ENCODE measurements at regions not wholly inside any gene's neighbourhood (a gene's known extent, or its start where the extent isn't known, plus 50 kb on each side); places are given as distances from the start of the nearest gene placed in this dataset.
A peak's percentile ranks its signal among the peaks of the same experiment; 100 is the strongest.
"Not testable (repeated sequence)": the region's sequence is repeated elsewhere in the genome, so short reads cannot be mapped to it uniquely, and the experiment has no call there.

DNA sequence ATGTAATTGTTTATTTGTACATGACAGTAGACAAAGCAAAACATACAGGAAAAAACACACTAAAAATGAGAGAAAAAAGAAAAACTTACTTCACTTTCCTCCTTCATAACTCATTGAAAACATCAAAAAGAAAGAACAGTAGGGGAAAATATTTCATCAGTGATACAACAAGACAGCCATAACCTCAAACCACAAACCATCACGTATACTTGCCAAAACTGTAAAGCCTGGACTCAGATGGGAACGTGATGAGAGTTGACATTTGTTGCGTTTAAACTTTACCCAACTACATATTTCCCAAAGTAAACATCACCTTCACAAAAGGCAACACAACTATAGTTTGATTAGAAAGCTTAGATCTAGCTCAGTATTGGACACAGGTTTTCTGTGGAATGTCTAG is 278.2 kb upstream of the COL3A1 start:
- peaks cover 6 to 9% of the 10 kb centered on the region in 2 donors for H3K9me3 Mint-ChIP-seq
- H3K36me3 Mint-ChIP-seq, result no peaks in the 10 kb centered on the region
- no peak overlapping the region for H3K27ac Mint-ChIP-seq
- ATAC-seq, result no peak
- DNase-seq (ENCODE audit: low spot score in 2 of 2), result no peak

DNA sequence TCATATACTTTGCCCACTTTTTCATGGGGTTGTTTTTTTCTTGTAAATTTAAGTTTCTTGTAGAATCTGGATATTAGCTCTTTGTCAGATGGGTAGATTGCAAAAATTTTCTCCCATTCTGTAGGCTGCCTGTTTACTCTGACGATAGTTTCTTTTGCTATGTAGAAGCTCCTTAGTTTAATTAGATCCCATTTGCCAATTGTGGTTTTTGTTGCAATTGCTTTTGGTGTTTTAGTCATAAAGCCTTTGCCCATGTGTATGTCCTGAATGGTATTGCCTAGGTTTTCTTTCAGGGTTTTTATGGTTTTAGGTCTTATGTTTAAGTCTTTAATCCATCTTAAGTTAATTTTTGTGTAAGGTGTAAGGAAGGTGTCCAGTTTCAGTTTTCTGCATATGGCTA is 276.0 kb upstream of the COL3A1 start:
- not testable (repeated sequence) for DNase-seq (ENCODE audit: low spot score in 2 of 2); H3K27ac Mint-ChIP-seq

DNA sequence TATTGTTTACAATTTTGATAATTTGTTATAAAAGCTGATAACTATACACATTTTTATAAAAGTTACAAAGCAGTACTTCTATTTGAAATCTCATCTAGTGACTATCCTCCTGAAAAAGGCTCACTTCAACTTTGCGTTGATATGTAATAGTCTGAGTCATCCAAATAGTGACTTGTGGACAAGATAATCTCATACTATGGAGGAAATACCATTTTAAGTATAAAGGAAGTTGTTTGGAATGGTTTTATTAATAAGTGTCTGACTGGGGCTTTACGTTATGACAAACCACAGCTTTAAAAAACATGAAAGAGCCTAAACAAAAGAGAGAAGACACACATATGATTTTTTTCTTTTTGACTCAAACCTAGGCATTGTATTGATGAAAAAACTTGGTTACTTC is 272.3 kb upstream of the COL3A1 start:
- no peak for ATAC-seq
- no peak for DNase-seq (ENCODE audit: low spot score in 2 of 2)
- peaks cover 5 to 10% of the 10 kb centered on the region in 2 donors for H3K9me3 Mint-ChIP-seq
- no peak overlapping the region for H3K27ac Mint-ChIP-seq
- H3K36me3 Mint-ChIP-seq, result no peaks in the 10 kb centered on the region

More for the DNA sequence above, 276.0 kb upstream of the COL3A1 start:
- H3K36me3 Mint-ChIP-seq, ATAC-seq, H3K9me3 Mint-ChIP-seq: not testable (repeated sequence)

DNA sequence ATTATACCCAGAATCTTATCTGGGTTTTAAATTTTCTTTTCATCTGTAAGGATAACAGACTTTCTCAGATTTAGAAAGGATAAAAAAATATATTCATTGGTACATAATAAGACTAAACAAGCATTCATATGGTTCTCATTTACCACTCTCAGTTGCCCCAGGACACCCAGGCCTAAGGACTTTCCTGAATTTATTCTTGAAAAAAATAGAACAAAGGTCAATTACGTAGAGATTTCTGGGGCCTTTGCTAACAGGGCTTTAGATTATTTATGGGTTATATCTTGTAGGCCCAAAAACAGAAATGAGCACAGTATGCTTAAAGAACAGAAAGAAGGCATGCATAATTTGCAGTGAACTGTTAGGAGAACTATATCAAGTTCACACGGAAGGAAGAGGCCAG is 269.0 kb upstream of the COL3A1 start:
- ATAC-seq (no peak), DNase-seq (ENCODE audit: low spot score in 2 of 2) (no peak)
- H3K36me3 Mint-ChIP-seq, result no peaks in the 10 kb centered on the region
- H3K27ac Mint-ChIP-seq, result no peak overlapping the region
- peaks cover 5 to 12% of the 10 kb centered on the region in 2 donors for H3K9me3 Mint-ChIP-seq

DNA sequence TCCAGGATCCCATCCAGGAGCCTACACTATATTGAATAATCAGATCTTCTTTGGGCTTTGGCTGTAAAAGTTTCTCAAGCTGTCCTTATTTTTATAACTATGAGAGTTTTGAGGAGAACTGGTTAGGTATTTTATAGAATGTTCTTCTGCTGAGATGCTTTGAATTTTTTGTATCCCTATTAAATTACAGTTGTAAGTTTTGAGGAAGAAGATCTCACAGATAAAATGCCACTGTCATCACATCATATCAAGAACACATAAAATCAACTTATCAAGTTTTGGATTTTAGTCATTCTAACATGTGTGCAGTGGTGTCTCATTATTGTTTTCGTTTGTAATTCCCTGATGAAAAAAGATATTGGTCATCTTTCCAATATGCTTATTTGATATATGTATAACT is 260.2 kb upstream of the COL3A1 start:
- H3K9me3 Mint-ChIP-seq, result peaks cover 8 to 12% of the 10 kb centered on the region in 2 donors
- H3K27ac Mint-ChIP-seq, result no peak overlapping the region
- no peaks in the 10 kb centered on the region for H3K36me3 Mint-ChIP-seq
- DNase-seq (ENCODE audit: low spot score in 2 of 2) (no peak), ATAC-seq (no peak)

DNA sequence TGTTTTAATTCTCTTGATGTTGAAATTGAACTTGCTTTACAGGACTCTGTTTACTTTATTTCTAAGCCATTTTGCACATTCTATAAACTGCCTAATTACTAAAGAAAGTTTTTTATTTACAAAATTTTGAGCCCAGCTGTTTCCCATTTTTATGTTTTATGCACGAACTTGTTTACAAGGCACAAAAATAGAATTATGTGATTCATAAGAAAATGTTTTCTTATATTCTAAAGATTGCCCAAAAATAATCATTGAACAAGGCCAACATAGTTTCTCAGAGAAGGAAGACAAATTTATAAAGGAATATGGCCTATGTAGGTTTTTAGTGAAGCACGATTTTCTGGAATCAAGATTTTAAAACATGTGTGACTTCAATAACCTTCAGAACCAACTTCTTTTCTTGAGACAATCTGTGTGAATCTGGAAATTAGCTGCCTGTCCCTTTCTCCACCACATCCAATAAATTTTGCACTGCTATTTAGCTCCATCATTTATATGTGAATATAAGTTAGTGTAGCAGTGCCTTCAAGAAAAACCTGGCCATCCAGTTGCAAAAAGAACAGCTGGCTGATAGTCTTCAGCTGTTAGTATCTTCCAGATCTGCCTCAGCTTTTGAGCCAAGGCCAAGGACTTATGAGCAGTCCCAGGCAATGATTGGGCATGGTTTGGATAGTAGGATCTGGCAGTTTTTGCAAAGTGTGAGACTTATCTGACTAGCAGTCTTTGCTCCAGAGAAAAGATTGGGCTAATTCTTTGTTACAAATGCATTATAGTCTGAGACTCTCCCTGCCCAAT is 253.2 kb upstream of the COL3A1 start:
- no peaks in the 10 kb centered on the region for H3K36me3 Mint-ChIP-seq
- no peak for ATAC-seq
- no peaks in the 10 kb centered on the region for H3K9me3 Mint-ChIP-seq
- DNase-seq (ENCODE audit: low spot score in 2 of 2), result no peak
- H3K27ac Mint-ChIP-seq, result no peak overlapping the region

DNA sequence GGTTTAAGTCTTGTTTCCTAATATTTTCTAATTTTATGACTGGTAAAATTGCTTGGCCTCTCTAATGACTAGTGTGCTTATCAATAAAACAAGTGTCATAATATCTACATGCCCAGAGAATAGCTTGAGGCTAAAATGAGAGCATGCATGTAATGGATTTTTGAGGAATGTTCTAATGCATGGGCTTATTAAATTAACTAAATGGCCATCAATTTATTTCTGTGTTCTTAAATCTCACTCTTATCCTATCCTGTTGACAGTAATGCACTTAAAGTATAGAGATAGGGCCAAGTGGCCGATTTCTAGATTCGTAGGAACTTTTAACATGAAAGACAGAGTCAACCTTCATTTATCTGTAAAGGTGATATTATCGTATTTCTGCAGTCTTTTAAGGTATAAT is 252.4 kb upstream of the COL3A1 start:
- no peak for ATAC-seq
- no peak overlapping the region for H3K27ac Mint-ChIP-seq
- H3K36me3 Mint-ChIP-seq, result no peaks in the 10 kb centered on the region
- no peak for DNase-seq (ENCODE audit: low spot score in 2 of 2)
- no peaks in the 10 kb centered on the region for H3K9me3 Mint-ChIP-seq

DNA sequence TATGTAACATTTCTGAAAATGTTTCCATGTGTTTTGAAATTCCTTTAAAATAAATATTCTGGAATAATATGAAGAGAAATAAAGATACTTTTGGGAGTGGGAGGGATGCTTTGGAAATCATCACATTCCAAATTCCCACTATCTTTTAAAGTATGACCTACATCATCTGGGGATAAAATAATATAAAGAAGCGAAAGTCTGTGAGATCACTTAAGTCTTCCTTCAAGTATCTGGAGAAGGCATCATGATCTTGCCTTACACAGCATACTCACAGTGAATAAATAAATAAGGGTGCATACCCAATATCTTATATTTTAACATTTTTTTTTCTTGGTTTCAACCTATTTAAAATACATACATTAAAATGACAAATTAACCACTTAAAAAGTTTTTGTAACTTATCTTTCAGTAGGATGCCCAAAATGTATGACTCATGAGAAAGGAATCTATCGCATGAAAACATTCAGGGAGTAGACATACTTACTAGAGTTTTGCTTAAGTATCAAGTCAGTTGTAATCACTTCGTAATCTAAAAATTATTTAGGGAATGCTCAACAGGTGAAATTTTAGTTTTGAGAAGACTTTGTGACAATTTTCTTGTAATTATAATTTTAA is 248.3 kb upstream of the COL3A1 start:
- Mint-ChIP-seq H3K36me3 (no peaks in the 10 kb centered on the region), H3K9me3 (no peaks in the 10 kb centered on the region), H3K27ac (no peak overlapping the region)
- ATAC-seq (no peak), DNase-seq (ENCODE audit: low spot score in 2 of 2) (no peak)

DNA sequence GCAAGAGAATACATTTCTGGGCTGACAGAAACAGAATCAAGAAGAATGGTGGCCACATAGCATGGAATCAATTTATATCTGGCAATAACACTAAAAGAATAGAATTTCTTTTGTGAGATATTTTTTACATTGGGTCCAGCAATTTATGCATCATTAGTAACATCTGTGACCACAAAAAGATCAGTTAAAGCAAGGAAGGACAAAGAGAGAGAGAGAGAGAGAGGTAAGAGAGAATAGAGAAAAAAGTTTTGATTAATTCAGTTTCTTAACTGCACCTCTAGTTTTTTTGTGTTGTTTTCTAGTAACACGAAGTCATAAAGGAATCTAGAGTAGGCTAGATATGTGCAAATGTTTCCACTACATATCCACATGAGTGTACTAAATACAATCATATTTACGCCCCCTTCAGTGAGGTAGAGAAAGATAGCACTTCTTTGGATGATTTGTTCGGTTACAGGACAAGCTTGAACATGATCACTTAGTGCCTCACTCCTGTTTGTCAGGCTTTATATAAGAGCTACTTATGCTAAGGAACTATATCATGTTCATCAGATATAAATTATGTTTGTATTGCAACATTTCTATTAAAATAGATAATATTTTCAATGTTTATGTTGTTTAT is 247.4 kb upstream of the COL3A1 start:
- DNase-seq (ENCODE audit: low spot score in 2 of 2) (no peak), ATAC-seq (no peak)
- H3K9me3 Mint-ChIP-seq, result no peaks in the 10 kb centered on the region
- no peak overlapping the region for H3K27ac Mint-ChIP-seq
- H3K36me3 Mint-ChIP-seq, result no peaks in the 10 kb centered on the region

DNA sequence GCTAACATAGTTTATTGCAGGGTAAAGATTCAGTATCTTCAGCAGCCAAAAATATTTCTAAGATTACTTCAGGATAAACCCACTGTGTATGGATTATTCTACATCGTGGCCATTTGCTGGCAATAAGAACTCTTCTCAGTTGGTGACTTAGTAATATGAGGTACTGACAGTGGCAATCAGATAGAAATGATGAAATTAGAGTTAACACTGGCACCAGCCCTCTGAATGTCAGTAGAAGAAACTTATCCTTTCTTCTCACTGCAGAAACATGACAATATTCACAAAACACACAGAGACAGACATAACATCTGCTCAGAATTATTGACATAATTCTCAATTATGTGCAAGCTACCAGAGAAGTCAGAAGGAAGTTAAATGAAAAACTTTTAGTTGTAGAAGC is 246.3 kb upstream of the COL3A1 start:
- ATAC-seq (no peak), DNase-seq (ENCODE audit: low spot score in 2 of 2) (no peak)
- Mint-ChIP-seq H3K27ac (no peak overlapping the region), H3K9me3 (no peaks in the 10 kb centered on the region), H3K36me3 (no peaks in the 10 kb centered on the region)

DNA sequence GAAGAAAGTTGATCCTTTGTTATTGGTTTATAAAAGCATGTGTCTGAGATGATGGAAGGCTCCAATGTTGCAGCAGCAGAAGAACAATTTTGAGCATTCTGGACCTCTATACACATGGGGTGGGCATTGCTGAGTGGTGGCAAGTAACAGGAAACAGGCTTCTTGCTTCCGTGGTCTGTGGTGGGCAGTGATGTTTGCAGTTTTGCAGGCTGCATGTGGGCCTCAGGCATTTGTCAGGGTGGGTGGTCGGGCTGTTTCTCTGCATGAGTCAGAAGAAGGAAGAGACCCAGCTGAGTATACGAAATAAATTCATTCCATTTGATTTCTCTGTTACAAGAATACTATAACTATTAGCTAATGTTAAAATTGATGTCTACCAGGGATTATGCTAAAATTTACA is 239.5 kb upstream of the COL3A1 start:
- Mint-ChIP-seq H3K27ac (no peak overlapping the region), H3K36me3 (no peaks in the 10 kb centered on the region), H3K9me3 (no peaks in the 10 kb centered on the region)
- no peak for ATAC-seq
- no peak for DNase-seq (ENCODE audit: low spot score in 2 of 2)

DNA sequence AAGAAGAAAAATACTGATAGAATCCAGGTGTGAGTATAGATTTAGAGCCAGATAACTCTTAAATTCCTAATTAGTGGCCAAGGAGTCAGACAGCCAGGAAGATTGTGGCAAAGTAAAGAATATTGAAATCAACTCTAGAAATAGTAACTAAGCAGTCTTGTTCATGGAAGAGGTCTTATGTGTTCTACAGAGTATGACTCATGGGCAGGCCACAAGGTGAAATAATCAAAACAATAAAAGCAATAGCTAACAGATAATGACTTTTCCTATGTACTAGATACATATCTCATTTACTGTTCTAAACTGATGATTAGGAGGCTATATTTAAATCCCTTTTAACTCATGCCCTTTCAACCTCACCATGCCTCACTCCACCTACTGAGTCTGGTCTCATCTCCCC is 227.4 kb upstream of the COL3A1 start:
- ATAC-seq, result no peak
- H3K36me3 Mint-ChIP-seq, result no peaks in the 10 kb centered on the region

DNA sequence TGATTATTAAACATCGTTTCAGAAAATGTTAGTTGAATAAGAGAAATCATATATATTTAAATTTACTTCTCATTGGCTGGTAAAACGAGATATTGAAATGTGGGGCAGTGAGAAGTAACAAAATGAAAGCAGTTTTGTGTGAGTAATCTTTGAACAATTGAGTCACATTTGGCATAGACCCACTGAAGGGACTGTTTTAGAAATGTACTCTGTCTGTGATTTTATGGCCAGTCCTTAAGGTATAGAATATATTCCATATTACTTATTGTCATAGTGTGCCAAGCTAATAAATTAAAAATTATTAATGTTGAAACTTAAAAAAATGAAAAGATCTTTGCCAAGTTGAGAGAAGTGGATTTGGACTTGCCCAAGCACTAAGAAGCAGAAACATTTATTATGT is 222.4 kb upstream of the COL3A1 start:
- no peak overlapping the region for H3K27ac Mint-ChIP-seq
- DNase-seq (ENCODE audit: low spot score in 2 of 2), result no peak
- H3K36me3 Mint-ChIP-seq, result no peaks in the 10 kb centered on the region
- H3K9me3 Mint-ChIP-seq, result peaks cover 0 to 3% of the 10 kb centered on the region in 2 donors
- ATAC-seq, result no peak

More for the DNA sequence above, 227.4 kb upstream of the COL3A1 start:
- DNase-seq (ENCODE audit: low spot score in 2 of 2), result no peak
- Mint-ChIP-seq H3K9me3 (no peaks in the 10 kb centered on the region), H3K27ac (no peak overlapping the region)

DNA sequence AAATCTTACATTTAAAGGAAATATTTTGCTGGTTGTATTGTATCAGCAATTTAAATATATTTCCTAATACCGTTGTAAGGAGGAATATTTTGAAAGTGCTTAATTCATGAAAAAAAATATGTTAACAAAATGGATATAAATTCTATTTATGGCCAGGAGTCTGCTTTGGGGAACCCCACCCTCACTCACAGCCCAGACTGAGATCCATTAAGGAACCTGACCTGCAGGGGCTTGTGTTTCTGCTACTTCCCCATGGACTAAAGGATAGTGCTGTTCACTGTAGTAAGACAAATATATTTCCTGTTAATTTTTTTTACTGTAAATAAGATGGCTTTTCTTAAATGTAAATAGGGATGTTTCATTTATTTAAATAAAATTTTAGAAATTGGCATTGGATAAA is 221.9 kb upstream of the COL3A1 start:
- DNase-seq (ENCODE audit: low spot score in 2 of 2), result no peak
- H3K27ac Mint-ChIP-seq, result no peak overlapping the region
- H3K9me3 Mint-ChIP-seq, result peaks cover 0 to 3% of the 10 kb centered on the region in 2 donors
- ATAC-seq, result no peak
- no peaks in the 10 kb centered on the region for H3K36me3 Mint-ChIP-seq

DNA sequence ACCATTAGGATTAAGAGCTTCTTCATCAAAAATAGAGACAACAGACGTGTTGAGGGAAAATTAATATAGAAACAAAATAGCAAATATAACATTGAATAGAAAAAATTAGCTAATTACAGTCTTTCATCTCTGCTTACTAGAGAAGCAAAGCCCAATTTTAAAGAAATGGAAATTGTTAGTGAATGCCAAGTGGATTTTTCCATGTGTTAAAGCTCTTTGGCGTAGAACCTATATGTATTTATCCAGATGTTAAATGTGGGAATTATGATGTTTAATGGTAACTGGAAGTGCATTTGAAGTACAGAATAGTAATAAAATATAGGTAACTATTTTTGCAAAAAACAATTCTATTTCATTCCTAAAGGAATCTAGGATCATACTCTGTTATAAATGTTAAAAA is 212.0 kb upstream of the COL3A1 start:
- ATAC-seq, result no peak
- Mint-ChIP-seq H3K36me3 (peaks cover 0 to 5% of the 10 kb centered on the region in 2 donors), H3K27ac (no peak overlapping the region), H3K9me3 (peaks cover 3 to 4% of the 10 kb centered on the region in 2 donors)
- no peak for DNase-seq (ENCODE audit: low spot score in 2 of 2)

DNA sequence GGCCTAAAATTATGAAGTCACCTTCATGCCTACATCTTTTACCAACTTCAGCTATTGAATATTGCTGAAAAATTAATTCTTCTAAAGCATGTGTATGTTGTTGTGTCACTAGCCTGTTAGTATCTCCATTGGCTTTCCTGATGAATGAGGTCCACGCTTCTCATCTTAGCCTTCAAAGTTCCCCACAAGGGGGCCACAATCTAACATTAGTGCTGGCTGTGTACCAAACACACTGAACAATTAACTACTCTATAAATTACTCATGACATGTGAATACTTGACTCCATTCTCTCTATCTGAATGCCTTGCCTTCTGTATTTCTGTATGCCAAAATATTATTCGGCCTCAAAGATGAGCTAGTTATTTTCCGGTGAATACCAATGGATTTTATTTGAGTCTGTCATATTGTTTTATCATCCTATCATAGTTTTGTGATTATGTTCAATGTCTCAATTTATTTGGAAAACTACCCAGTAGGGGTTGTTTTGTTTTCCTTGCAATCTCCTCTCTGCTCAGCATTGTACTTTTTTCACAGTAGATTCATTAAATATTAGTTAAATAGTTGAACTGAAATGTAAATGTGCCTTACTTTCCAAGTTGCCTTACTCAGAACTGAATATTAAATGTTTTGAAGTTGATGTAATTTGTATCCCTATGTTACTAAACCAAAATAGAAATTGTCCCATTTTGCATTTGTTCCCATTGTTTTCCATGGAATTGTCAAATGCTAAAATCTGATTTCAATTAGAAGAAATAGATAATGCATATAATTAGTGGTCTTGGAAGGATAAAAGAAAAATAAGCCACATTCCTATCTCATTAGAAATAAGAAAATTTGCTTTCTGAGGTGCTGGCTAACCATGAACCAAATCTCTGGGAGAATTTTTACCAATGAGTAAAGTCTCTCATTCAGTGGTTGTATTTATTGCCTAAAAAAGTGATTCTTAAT is 208.4 kb upstream of the COL3A1 start:
- Mint-ChIP-seq H3K27ac (no peak overlapping the region), H3K9me3 (peaks cover 0 to 3% of the 10 kb centered on the region in 2 donors), H3K36me3 (no peaks in the 10 kb centered on the region)
- ATAC-seq, result peak in 1 of 2 donors; percentile 49
- DNase-seq (ENCODE audit: low spot score in 2 of 2), result peak in 1 of 2 donors; percentile 2

DNA sequence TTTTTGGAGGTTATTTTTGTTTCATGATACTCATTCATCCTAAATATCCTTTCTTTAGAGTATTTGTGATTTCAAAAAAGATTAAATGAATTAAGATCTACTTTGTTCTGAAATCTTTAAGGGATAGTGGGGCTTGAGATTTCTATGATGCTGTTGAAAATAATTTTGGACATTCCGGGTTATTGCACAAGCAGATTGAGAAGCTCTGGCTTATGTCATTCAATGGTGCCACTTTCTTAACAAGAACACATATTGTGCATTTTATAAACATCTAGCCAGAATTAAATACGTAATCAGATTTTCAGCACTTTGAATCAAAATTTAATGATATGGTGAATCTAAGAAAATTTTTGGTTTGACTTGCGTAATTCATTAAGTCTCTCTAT is 207.7 kb upstream of the COL3A1 start:
- DNase-seq (ENCODE audit: low spot score in 2 of 2) (no peak), ATAC-seq (no peak)
- peaks cover 0 to 3% of the 10 kb centered on the region in 2 donors for H3K9me3 Mint-ChIP-seq
- H3K36me3 Mint-ChIP-seq, result no peaks in the 10 kb centered on the region
- H3K27ac Mint-ChIP-seq, result no peak overlapping the region
